ENCODE measurements at regions not wholly inside any gene's neighbourhood (a gene's known extent, or its start where the extent isn't known, plus 50 kb on each side); places are given as distances from the start of the nearest gene placed in this dataset.

GRCh38 chr2:83695037-83695436, 764.0 kb downstream of the SUCLG1 start:
- no peak for TF ChIP-seq NFIC (IDR thresholded peaks at IDR 0.05)
- no peak for TF ChIP-seq CEBPB (IDR thresholded peaks at IDR 0.05)
- TF ChIP-seq EP300 (IDR thresholded peaks at IDR 0.05; ENCODE audit: borderline replicate concordance), result no peak
- no peak for TF ChIP-seq FOXM1 (IDR thresholded peaks at IDR 0.05; ENCODE audit: borderline replicate concordance, low read depth)
- TF ChIP-seq EGR1 (IDR thresholded peaks at IDR 0.05), result no peak
- no peak for TF ChIP-seq USF1 (IDR thresholded peaks at IDR 0.05)
- no peak for TF ChIP-seq ZBTB7A (IDR thresholded peaks at IDR 0.05; ENCODE audit: low read depth)
- TF ChIP-seq RAD21 (IDR thresholded peaks at IDR 0.05; ENCODE audit: low read depth), result no peak
- TF ChIP-seq TAF1 (IDR thresholded peaks at IDR 0.05; ENCODE audit: low read depth), result no peak
- no peak for TF ChIP-seq TEAD4 (IDR thresholded peaks at IDR 0.05)
- TF ChIP-seq, protein P1, sequence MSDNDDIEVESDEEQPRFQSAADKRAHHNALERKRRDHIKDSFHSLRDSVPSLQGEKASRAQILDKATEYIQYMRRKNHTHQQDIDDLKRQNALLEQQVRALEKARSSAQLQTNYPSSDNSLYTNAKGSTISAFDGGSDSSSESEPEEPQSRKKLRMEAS (IDR thresholded peaks at IDR 0.05), result no peak
- TF ChIP-seq REST (IDR thresholded peaks at IDR 0.05; ENCODE audit: low read depth), result no peak
- TF ChIP-seq CREB1 (IDR thresholded peaks at IDR 0.05; ENCODE audit: low read depth), result no peak
- no peak for TF ChIP-seq YY1 (IDR thresholded peaks at IDR 0.05; ENCODE audit: low read depth)
- TF ChIP-seq TCF12 (IDR thresholded peaks at IDR 0.05; ENCODE audit: low read depth), result no peak

DNA sequence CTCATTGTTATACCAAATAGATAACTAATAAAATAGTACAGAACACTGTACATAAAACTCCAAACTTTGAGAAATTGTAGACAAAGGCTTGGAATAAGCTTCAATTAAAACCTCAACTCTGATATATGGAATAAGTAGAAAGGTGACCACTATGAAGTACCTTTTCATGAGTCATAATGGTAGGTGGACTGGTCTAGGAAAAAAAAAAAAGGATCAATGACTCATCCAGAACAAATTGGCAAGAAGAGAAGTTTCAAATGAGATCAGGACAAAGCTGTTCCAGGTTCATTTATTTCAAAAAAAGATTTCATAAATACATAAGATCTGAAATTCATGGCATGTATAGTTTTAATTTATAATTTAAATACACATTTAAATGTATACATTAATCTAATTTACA, 769.7 kb downstream of the SUCLG1 start:
- no peak for TF ChIP-seq FOXM1 (IDR thresholded peaks at IDR 0.05; ENCODE audit: borderline replicate concordance, low read depth)
- no peak for TF ChIP-seq TEAD4 (IDR thresholded peaks at IDR 0.05)
- no peak for TF ChIP-seq NFIC (IDR thresholded peaks at IDR 0.05)
- TF ChIP-seq TAF1 (IDR thresholded peaks at IDR 0.05; ENCODE audit: low read depth), result no peak
- no peak for TF ChIP-seq ZBTB7A (IDR thresholded peaks at IDR 0.05; ENCODE audit: low read depth)
- TF ChIP-seq USF1 (IDR thresholded peaks at IDR 0.05), result no peak
- TF ChIP-seq YY1 (IDR thresholded peaks at IDR 0.05; ENCODE audit: low read depth), result no peak
- TF ChIP-seq TCF12 (IDR thresholded peaks at IDR 0.05; ENCODE audit: low read depth), result no peak
- TF ChIP-seq CREB1 (IDR thresholded peaks at IDR 0.05; ENCODE audit: low read depth), result no peak
- TF ChIP-seq RAD21 (IDR thresholded peaks at IDR 0.05; ENCODE audit: low read depth), result no peak
- TF ChIP-seq EGR1 (IDR thresholded peaks at IDR 0.05), result no peak
- no peak for TF ChIP-seq REST (IDR thresholded peaks at IDR 0.05; ENCODE audit: low read depth)

DNA sequence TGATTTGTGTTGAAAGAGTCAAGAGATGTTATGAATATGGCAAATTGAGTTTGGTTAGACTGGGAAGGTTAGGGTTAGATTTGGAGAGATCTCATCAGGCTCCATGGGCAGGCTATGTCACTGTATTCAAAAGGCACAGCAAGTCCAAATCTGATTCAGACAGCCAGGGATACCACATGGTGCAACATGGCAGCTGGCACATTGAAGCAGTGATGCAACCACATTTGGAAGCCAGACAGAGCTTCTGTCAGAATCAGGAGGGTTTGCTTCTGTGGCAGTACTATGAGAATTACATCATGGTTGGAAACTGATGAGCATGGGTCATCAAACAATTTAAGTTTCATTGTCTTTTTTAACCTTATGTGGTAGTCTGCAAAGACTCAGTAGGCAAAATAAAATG, 772.2 kb downstream of the SUCLG1 start:
- TF ChIP-seq EP300 (IDR thresholded peaks at IDR 0.05; ENCODE audit: borderline replicate concordance), result no peak
- TF ChIP-seq, protein P1 (IDR thresholded peaks at IDR 0.05), result no peak
- no peak for TF ChIP-seq FOXM1 (IDR thresholded peaks at IDR 0.05; ENCODE audit: borderline replicate concordance, low read depth)
- TF ChIP-seq TAF1 (IDR thresholded peaks at IDR 0.05; ENCODE audit: low read depth), result no peak
- TF ChIP-seq RAD21 (IDR thresholded peaks at IDR 0.05; ENCODE audit: low read depth), result no peak
- no peak for TF ChIP-seq YY1 (IDR thresholded peaks at IDR 0.05; ENCODE audit: low read depth)
- no peak for TF ChIP-seq EGR1 (IDR thresholded peaks at IDR 0.05)

GRCh38 chr2:83674050-83674449, 785.0 kb downstream of the SUCLG1 start:
- TF ChIP-seq EGR1 (IDR thresholded peaks at IDR 0.05) (no peak), REST (IDR thresholded peaks at IDR 0.05; ENCODE audit: low read depth) (no peak), RAD21 (IDR thresholded peaks at IDR 0.05; ENCODE audit: low read depth) (no peak), YY1 (IDR thresholded peaks at IDR 0.05; ENCODE audit: low read depth) (no peak), TAF1 (IDR thresholded peaks at IDR 0.05; ENCODE audit: low read depth) (no peak), TEAD4 (IDR thresholded peaks at IDR 0.05) (no peak), USF1 (IDR thresholded peaks at IDR 0.05) (no peak), CEBPB (IDR thresholded peaks at IDR 0.05) (no peak), NFIC (IDR thresholded peaks at IDR 0.05) (no peak), ZBTB7A (IDR thresholded peaks at IDR 0.05; ENCODE audit: low read depth) (no peak)
- TF ChIP-seq, protein P1 (IDR thresholded peaks at IDR 0.05), result no peak
